Middle frontal gyrus (tissue), 1 donor: ENCODE measurements at regions not wholly inside any gene's neighbourhood (a gene's known extent, or its start where the extent isn't known, plus 50 kb on each side); places are given as distances from the start of the nearest gene placed in this dataset.
A peak's percentile ranks its signal among the peaks of the same experiment; 100 is the strongest.

Experiments
- DNase-seq: peaks from one replicate; pipeline ENCODE4 v3.0.0-alpha.2; 2015; ENCODE audit warnings: low spot score; ENCODE audit errors: extremely low spot score

DNA sequence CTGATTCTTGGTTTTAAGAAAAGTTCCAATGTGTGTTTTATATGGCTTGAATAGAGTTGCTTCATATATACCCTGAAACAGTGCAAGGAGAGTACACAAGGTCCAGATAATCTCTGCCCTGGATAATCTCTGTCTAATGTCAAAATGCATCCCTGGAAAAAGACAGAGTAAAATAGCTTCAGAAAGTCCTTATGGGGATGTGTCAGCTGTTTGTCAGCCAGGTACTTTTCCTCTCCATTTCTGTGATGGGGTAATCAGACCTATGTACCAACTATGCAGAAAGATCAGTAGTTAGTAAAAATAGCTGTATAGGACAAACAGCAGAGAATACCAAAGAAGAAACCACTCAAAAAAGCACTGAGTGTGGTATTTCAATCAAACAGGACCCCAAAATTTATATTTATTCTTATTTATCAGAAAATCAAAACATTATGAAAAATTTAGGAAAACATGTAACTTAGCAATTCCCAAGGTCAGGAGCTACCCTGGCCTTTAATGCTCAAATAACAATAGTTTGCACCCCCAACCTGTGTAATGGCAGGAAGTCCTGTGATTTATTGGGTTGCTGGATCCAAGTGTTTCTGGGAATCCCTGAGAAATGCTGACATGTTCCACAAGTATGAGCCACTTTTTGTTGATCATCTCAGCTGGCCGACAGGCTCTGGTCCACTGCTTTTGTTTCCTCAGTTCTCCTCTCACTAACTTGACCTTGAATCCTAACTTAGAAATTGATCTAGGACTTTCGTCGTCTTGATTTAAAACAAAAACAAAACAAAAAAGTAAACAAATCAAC is 69.6 kb downstream of the MDH1 start:
- DNase-seq = no peak

DNA sequence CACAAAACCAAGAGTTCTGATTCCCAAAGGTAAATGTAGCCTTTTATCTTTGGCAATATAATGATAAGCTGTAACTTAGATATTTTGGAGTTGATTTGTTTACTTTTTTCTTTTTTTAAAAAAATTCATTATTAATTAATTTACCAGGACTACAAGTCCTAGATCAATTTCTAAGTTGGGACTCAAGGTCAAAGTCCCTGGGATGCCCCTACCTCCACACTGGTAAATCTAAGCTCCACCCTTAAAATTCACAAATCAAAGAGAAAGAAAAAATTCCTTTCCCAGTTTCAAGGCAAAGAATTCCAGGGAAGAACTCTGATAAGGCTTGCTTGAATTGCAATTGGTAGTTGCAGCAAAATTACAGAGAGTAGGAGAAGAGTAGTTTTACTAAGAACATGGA is 71.3 kb downstream of the MDH1 start:
- no peak for DNase-seq

DNA sequence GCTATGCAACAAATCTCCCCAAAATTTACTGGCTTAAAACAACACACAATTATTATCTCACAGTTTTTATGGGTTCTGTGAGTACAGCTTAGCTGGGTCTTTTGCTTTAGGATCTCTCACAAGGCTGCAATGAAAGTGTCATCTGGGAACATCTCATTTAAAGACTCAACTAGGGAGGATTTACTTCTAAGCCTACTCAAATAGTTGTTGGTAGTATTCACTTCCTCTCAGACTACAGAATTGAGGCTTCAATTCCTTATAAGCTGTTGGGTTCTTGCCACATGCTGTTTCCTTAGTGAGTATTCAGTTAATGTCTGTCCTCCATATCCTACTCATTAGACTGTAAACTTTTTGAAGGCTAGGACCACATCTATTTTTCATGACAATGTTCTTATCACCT is 72.3 kb downstream of the MDH1 start:
- DNase-seq = no peak

DNA sequence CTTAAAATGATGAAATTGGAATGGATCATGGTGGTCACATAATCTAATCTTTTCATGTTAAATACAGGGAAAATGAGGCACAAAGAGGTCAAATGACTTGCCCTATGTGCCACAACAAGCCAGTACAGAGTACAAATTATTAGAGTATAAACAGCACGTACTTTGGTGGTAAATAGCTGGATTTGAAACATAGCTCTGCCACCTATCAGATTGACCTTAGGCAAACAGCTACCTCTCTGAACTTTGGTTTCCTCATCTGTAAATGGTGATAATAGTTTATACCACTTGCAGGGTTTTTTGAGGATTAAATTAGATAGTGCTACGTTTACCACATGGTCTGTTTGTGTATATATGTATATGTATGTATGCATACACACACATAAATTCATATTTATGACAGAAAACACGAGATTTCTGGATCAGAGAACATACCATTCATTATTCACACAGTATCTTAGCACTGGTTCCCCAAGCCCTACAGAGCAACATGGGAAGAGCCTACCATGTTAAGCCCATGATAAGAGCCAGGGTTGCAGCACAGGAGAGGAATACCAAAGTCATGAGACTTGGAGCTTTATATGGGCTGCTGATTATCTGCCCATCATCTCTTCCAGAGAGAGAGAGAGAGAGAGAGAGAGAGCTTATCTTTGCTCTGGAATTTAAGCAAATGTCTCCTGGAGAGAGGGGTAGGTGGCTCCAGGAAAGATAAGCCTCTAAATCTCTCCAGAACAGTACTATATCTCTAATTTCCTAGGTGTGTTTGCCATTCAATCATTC is 73.5 kb downstream of the MDH1 start:
- no peak for DNase-seq

DNA sequence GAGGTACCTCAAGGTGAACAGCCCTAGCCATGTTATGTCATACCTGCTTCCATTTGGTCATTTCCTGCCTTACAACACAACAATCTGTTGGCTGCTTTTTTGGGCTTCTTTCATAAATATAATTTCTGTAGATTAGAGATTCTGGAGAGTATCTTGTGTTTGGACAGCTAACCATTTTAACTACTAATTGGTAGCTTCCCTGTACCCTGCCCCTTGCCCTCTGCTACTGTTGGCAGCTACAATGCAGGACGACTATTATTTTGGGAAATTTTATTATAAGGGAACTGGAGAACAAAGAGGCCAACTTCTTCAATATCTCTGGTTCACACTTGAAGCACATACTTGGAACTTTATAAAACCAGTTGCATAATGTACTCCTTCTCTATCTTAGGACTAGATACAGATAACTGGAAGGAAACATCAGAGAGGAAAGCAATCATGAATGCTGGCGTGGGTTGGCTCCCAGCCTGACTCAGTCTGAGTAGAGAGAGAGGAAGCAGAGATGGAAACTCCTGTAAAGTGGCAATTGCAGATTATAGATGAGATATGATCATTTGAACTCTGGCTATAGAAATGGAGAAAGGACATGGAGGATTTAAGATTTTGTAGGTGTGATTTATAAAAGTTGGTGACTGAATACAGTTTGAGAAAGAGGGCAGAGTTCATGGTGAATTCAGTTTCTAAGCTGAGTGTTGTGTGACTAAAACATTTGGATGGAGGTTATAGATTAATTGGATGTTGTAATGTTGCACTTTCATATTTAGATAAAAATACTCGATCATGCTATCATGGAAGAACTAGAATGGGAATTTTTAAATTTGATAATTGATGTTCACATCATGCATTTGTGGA is 74.5 kb downstream of the MDH1 start:
- no peak for DNase-seq

DNA sequence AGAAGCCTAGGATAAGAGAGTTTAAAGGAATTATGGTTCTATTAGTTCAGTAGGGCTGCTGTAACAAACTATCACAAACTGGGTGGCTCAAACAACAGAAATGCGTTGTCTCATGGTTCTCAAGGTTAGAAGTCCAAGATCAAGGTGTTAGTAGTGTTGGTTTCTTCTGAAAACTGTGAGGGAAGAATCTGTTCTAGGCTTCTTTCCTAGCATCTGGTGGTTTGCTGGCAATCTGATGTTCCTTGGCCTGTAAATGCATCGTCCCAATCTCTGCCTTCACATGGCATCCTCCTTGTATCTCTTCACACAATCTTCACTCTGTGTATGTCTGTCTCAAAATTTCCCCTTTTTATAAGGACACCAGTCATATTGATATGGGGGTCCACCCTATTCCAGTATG is 76.3 kb downstream of the MDH1 start:
- no peak for DNase-seq

DNA sequence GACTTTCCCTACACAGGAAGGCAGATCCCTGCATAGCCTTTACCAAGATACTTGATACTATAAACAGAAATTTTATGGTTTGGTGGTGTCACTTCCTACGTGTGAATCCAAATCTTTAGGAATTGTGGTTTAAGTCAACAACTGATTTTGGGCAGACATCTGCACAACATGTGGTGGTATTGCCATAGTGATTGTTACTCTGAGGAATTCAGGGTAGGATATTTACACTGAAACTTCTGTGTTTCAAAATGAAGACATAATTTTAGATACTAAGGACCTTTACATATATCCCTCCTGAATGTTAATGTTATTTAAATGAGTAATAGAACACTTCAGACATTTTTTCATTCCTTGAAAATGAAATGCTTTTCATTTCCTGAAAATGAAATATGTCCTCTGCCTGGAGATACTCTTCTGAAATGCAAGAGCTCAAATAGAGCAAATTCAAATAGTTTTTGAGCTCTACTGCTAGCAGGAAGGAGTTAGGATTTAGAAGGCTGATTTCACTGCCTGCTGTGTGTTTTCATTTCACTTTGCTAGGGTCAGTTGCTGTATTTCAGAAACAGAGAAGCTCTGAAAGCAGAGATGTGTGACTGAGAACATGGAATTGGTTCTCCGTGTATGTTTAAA is 77.2 kb downstream of the MDH1 start:
- no peak for DNase-seq

DNA sequence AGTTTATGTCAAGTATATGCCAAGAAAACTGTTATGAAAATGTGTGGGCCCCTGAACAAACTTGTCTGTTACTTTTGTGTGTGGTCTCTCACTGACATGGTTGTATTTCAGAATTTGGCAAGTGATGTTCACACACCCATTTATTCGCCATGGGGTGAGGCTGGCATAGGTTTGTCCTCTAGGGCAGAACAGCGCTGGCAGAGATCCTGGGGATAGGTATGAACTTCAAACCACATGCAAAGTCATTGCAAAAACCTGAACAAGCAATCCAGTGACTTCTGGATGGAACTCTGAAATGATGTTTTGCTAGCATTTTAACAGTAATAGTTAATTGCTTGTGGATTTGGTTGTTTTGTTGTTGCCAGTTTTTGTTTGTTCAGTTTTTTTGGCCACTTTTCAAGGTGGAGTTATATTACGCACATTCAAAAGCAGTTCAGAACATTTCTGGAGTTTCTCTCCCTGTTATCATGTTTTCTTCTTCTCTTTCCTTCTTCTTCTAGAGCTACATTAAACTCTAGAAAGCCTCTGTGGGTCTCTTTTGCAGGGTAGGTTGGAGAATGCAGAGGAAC is 78.5 kb downstream of the MDH1 start:
- no peak for DNase-seq

DNA sequence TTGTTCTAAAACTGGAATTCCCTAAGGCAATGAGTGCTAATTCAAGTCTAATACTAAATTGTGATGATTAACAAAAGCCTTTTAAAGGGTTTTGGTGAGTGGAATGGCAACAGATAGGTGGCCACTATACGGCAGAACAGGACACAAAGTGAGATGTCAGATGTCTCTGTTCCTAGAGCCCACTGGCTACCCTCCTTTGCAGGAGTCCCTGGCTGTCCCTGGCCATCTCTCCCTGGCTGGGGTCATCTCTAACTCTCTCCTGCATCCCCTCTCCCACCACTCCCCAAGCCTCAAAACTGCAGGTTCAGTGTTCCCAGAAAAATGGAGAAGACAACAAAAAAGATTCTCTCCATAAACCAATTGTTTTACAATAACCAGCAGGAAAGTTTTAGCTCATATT is 79.2 kb downstream of the MDH1 start:
- DNase-seq = no peak

DNA sequence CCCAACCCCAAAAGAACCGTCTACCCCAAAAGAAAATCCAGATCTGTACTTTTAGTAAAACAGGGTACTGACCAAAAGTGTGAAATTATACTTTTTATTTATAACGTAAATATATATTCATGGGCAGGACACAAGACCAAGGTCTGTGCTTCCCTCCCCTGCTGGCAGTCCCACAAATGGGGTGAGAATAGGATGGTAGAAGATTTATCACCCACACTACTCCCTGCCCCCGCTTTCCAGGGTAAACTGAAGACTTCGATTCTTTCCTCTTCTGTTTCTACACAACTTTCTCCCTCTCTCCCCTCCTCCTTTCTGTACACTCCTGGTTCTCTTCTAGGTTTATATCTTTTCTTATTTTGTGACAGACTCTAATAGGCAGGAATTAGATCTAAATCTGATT is 79.7 kb downstream of the MDH1 start:
- DNase-seq = no peak

DNA sequence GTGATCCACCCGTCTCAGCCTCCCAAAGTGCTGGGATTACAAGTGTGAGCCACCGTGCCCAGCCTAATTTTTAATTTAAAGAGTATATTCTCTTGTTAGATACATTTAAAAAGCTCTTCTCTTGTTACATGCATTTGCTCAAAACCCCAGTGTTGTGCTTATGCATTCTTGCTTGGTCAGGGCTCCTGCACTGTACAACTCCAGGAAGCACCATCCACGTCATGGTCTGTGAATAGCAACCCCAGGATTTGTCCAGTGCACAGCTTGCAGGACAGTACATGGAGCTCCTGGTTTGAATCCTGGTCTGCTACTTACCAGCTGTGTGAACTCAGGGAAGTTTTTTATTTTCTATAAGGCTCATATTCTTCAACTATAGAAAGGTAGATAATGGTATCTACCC is 80.8 kb downstream of the MDH1 start:
- no peak for DNase-seq

DNA sequence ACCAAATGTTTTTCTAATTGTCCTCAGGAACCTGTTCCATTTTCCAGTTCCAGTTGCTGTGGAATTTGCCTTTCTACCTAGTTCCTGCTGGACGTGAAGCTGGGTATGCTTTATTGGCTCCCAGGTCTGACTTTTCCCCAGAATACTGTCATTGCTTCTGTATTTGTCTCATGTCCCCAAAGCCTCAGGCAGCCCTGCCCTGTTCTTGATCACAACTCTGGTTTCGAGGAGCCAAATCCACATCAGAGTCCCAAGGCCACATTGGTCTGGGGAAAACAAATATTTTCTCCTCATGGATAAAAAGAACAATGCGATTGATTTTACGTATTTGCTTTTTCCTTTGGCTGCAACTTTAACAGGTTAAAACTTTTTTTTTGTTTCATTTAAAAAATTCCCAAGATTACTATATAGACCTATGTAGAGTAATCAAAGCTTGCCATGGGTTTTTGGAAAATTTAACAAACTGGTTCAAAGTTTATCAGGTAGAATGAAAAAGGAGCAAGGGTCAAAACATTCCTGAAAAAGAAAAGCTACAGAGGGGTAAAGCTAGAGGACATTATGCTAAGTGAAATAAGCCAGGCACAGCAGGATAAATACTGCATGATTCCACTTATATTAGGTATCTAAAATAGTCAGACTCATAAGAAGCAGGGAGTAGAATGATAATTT is 85.2 kb downstream of the MDH1 start:
- DNase-seq = no peak

DNA sequence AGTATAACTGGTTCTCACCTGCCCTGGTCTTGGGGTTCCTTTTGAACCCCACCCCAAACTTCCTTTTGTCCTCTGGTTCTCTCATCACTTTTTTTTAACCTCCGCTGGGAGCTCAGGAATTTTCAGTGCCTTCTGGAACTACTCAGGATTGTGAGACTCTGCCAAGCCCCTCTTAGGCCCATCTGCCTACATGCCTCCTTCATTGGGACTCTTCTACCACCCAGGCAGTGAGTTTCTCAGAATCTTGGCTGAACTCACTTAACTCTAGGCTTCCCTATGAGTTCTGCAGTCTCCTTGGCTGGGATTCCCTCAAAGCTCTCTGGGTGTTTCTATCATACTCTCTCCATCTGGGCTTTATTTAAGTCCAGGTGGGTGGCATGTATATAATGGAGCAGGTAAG is 86.3 kb downstream of the MDH1 start:
- no peak for DNase-seq

DNA sequence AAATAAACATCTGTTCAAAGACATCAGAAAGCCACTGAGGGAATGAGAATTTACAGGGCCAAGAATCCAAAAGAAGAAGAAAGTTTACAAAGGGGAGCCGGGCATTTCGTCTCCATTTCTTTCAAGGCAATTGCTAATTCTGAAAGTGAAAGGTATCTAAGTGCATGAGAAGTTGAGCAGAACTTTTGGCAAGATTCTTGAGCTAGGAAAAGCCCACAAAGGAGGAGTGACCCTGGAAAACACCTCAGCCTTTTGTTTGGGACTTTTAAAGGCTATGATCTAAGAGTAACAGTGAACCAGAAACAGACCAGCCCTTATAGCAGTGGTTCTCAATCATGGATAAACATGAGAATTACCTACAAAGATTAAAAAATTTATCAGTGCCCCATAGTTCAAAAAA is 87.4 kb downstream of the MDH1 start:
- DNase-seq = no peak

DNA sequence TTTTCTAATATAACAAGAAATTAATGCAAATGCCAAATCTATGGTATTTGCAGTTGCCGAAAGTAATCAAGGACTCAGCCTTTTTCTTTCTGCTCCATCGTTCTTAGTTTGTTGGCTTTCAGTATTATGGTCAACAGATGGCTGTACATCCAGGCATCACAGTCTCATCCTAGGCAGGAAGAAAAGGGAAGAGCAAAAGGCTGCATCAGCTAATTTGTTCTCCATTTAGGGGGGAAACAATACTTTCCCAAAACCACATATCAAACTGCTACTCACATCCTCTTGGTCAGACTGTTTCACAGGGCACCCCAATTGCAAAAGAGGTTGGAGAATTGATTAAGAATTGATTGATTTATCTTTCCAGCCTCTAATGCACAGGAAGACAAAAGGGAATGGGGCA is 89.3 kb downstream of the MDH1 start:
- no peak for DNase-seq

DNA sequence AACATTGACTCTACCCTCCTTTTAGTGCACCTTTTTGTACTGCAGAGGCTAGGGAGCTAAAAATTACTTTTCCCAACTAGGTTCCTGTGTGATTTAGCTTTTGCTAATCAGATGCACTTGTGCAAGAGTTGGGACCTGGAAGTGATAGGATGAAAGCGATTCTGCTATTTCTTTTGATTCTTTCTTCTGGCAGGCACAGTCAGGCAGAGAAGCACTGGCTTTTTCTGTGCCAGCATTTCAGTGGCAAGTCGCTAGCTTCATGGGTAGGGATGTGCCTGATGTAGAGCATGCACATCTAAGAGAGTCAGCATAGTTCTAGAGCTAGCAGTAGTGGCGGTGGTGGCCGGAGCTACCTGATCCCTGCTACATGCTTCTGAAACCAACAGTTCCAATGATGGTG is 89.8 kb downstream of the MDH1 start:
- DNase-seq = no peak

DNA sequence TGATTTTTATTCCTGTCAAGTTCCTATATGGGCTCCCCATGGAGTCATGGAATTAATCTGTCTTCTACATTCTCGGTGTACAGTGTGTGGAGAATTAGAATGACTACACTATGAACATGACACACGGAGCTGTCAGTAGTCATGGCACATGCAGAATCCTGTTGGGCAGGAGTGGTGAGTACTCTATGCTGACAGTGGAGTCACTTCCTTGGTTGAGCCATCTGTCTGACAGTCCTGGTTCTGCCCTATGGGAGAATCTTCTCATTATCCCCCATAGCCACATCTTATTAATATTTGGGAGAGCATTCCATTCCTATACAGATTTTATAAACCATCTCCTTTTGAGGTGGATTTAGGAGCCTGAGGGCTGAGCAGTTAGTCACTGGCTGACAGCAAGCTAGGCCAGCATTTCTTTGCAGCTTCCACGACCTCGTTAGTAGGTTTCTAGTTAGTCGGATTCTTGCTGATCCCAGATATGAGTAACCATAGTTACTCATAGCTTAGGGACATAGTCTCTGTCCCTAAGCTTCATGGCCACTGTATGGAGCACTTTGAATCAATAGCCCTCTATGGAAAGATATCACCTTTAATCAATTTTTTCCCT is 90.6 kb downstream of the MDH1 start:
- DNase-seq = no peak

DNA sequence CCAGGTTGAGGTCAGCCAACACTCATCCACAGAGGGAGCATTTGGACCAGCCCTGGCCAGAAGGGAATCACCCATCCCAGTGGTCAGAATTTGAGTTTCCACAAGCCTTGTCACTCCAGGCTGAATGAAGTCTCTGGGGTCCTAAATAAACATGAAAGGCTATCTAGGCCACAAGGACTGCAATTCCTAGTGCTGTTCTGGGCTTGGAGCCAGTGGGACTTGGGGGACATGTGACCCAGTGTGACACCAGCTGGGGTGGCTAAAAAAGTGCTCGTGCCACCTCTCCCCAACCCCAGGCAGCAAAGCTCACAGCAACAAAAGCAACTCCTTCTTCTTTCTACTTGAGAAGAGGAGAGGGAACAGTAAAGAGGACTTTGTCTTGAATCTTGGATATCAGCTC is 91.7 kb downstream of the MDH1 start:
- DNase-seq = no peak

DNA sequence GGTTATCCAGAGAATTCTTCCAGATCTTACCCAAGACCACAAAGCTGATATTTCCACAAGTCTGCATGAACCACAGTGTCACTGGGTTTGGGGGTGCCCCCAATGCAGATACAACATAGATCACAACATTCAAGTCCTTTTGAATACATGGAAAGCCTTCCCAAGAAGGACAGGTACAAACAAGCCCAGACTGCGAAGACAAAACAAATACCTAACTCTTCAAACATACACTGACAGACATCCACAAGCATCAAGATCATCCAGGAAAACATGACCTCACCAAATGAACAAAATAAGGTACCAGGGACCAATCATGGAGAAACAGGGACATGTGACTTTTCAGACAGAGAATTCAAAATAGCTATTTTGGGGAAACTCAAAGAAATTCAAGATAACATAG is 93.1 kb downstream of the MDH1 start:
- no peak for DNase-seq

DNA sequence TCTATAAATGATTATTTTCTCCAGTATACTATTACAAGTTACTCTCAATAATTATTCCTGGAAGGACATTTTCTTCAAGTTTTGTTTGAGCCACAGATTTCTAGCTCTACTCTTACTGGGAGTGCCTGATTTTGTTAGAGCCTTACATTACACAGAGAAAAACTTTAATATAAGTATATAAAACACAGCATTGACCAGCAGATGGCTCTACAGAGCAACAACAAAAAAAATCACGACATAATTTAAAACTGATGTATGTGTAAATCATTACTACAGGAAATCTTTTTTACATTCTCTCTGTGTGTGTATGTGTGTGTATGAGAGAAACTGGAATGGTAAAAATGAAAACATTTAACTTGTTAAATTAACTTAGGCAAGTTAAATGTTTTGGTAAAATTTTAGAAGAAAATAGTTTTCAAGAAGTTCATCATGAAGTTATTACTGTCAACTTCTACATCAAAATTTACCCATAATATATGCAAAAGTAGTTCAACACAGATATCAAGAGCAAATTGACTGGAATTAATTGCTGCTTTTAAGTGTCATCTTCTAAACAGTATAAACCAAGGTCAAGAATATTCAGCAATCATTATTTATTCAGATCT is 103.3 kb downstream of the MDH1 start:
- peak; percentile 7 for DNase-seq
